Suprapubic skin (tissue), 4 donors: ENCODE measurements at regions not wholly inside any gene's neighbourhood (a gene's known extent, or its start where the extent isn't known, plus 50 kb on each side); places are given as distances from the start of the nearest gene placed in this dataset.
"Not testable (repeated sequence)": the region's sequence is repeated elsewhere in the genome, so short reads cannot be mapped to it uniquely, and the experiment has no call there.

Experiments
- EP300 ChIP-seq: sonication (generic); formaldehyde crosslinking; IDR thresholded peaks from one replicate; pipeline ENCODE4 v1.6.1; 2017; ENCODE audit warnings: antibody characterized with exemption
- POLR2A ChIP-seq, 2 donors: fragments of 450-650 bp; IDR thresholded peaks; one replicate each; pipeline ENCODE4 v1.6.1; 2017; ENCODE audit warnings: antibody characterized with exemption in 2 of 2, mild to moderate bottlenecking in 2 of 2, moderate library complexity in 2 of 2
- POLR2AphosphoS5 ChIP-seq, 3 donors: sonication (generic); formaldehyde crosslinking; IDR thresholded peaks; one replicate each; pipeline ENCODE4 v1.6.1; 2017; ENCODE audit warnings: antibody characterized with exemption in 3 of 3
- TF ChIP-seq, protein P1 (sequence below), 2 donors: fragments of 200-600 bp in 1 of 2; fragments of 450-650 bp in 1 of 2; sonication (generic) in 1 of 2; IDR thresholded peaks; one replicate each; pipeline ENCODE4 v1.5.1; 2016 to 2019; ENCODE audit warnings: antibody characterized with exemption in 2 of 2, mild to moderate bottlenecking in 1 of 2, moderate library complexity in 1 of 2

DNA sequence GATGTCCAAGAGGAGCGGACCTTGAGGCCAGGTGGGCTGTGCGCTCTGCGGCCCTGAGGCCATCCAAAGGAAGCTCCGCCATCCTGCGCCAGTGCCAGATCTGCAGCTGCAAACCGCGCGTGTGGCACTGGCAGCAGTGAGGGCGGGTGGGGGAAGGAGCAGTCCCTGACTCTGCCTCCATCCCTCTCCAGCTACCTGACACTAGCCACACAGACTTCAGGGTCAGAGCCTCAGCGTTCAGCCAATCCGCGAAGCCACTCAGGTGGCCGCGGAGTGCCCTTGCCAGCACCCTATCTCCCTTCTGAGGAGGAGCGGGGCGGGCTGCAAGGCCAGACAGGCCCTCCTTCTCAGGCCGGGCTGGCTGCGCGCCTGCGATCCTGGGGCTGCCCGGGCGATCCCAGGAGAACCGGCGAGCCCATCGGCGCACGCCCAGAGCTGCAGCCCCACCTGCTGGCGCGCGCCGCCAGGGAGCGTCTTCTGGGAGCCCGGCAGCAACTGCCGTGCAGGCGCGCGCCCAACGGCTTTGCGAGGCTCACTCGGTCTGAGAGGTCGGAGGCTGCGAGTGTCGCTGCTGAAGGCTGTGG is 867.2 kb downstream of the SPATA31A1 start:
- TF ChIP-seq, protein P1, sequence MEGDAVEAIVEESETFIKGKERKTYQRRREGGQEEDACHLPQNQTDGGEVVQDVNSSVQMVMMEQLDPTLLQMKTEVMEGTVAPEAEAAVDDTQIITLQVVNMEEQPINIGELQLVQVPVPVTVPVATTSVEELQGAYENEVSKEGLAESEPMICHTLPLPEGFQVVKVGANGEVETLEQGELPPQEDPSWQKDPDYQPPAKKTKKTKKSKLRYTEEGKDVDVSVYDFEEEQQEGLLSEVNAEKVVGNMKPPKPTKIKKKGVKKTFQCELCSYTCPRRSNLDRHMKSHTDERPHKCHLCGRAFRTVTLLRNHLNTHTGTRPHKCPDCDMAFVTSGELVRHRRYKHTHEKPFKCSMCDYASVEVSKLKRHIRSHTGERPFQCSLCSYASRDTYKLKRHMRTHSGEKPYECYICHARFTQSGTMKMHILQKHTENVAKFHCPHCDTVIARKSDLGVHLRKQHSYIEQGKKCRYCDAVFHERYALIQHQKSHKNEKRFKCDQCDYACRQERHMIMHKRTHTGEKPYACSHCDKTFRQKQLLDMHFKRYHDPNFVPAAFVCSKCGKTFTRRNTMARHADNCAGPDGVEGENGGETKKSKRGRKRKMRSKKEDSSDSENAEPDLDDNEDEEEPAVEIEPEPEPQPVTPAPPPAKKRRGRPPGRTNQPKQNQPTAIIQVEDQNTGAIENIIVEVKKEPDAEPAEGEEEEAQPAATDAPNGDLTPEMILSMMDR (IDR thresholded peaks at IDR 0.05) = not testable (repeated sequence)
- TF ChIP-seq POLR2A (IDR thresholded peaks at IDR 0.05); EP300; POLR2AphosphoS5 (IDR thresholded peaks at IDR 0.05): not testable (repeated sequence)
